SIG-M5 treated with dmso at 0.1 percent for 504 hours (cell line): ENCODE measurements at regions not wholly inside any gene's neighbourhood (a gene's known extent, or its start where the extent isn't known, plus 50 kb on each side); places are given as distances from the start of the nearest gene placed in this dataset.

Experiments used
- DNase-seq: peaks from one replicate; lab custom pipeline; 2025; ENCODE audit not compliant: unreplicated experiment; lab: John Stamatoyannopoulos, UW

DNA sequence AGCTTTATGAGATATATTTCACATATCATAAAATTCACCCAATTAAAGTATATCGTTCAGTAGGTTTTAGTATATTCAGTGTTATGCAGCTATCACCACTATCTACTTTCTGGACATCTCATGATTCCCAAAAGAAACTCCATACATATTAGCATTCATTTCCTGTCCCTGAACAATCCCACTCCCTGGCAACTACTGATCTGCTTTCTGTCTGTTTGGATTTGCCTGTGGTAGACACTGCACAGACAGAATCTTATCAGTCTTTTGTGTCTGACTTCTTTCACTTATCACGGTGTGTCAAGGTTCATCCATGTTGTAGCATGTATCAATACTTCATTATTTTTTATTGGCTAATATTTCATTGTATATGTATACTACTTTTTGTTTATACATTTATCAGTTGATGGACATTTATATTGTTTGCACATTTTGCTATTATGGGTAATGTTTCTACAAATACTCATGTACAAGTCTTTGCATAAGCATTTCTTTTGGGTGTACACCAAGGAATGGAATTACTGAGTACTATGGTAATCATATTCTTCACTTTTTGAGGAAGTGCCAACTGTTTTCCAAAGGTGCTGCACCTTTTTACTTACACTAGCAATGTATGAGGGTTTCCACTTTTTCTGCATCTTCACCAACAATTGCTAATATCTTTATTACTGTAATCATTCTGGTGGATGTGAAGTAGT, 373.9 kb downstream of the AASDHPPT start:
- DNase-seq, result no peak

GRCh38 chr11:106456647-106457046, 379.2 kb downstream of the AASDHPPT start:
- no peak for DNase-seq

- DNase-seq, result no peak
Observed at GRCh38 chr11:106457727-106458126, 380.3 kb downstream of the AASDHPPT start.

DNA sequence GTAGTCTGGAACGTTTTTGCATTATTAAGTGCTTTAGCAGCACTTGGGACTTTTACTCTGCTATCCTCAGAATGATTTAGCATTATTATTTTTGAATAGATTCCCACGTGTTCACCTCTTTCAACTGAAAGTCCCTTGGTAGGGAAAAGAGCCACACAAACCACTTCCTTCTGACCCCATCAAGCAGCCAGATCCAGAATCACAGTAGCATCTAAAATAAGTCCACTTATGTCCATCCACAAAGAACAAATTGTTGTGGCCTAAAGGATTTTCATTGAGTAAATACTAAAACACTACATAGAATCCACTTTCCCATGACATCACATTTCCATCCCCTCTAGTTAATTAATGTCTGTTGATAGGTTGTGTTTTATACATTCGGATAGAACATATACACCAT, 381.7 kb downstream of the AASDHPPT start:
- DNase-seq, result no peak

DNA sequence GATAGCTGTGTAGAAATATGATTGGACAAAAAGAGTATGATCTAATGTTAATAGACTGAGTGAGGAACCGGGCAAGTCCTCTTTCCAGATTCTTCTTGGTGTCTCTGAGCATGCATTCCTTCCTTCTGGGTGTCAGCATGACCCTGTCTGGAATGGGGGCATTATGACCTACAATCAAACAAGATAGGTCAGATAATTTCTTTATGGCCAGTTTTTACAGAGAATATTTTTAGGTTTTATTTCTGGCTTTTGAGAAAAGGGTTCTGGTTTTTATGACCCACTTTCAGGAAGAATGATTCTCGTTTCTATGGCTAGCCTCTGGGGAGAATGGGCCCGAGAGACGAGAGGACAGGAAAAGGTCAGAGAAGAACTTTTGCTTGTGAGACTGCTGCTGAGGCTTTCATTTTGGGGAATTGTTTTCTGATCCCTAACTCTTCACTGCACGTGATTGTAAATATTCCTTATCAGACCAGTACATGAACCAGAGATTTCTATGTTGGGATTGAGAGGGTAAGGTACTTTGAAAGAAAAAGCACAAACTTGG, 383.8 kb downstream of the AASDHPPT start:
- no peak for DNase-seq

DNA sequence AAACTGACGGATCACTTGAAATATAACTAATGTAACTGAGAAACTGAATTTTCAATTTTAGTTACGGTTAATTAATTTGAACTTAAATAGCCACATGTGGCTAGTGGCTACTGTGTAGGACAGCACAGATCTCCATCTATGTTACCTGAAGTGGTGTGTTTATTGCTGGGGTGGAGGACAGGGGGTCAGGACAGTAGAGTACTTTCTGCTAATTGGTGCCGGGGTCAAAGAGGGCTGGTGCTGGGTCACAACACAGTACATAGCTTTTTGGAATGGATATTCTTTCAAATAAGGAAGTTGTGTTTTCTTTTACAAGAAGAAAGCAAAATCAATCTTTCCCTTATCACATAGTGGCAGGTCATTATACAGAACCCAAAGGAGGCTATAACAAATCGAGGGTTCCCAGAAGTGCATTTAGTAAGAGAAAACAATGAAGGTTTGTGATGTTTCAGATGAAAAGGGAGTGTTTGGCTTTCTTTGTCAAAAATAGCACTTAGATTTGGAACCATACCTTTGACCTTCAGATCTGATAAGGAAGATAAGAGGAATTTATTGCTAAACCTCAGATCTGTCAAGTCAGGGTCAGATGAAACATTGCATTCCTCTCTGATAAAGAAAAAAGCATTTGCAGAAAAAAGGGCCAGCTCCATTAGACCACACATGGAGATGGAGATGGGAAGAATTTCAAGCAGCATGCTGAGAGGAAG, 384.5 kb downstream of the AASDHPPT start:
- DNase-seq, result no peak

GRCh38 chr11:106463154-106463553, 385.7 kb downstream of the AASDHPPT start:
- DNase-seq, result no peak

DNA sequence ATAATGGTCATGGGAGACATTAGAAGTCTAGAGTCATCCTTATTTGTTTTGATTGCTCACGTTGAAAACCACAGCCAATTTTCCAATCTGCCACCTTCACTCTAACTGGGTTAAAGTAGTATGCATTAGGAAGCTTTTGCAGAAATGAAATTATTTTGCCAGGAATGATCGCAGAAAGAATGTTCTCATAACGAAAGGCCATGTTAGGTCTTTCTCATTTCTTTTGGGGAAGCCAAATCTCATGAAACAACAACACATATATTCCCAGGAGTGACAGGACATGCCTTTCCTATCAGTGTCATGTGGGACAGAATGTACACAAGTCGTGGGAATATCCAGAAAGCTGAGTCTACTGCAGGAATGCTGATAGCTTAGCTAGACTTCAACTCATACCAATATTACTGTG, 386.3 kb downstream of the AASDHPPT start:
- DNase-seq, result no peak

GRCh38 chr11:106464728-106465127, 387.3 kb downstream of the AASDHPPT start:
- no peak for DNase-seq

DNA sequence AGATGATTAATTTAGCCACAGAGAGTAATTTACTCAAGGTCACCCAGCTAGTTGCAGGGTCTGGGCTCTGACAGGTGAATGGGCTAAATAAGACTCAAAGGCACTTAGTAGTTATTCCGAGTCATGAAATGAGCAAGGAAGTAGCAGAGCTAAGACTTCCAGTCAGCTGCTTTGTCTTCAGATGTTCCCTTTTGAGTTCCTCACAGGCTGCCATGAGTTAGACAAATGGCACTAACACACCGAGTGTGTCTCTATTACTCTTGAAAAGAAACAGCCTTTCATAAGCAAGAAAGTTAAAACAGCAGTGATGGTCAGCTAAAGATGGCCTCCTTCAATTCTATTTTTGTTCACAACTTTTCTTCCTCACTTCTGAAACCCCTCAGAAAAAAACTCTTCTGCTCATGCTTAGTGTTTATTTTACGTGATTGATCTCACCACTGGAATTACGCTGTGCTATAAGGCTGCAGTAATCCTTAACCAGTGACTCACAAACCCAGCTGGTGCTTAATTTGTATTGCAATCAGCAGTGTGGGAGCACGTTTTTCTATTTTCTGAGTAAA, 389.1 kb downstream of the AASDHPPT start:
- DNase-seq, result no peak

DNA sequence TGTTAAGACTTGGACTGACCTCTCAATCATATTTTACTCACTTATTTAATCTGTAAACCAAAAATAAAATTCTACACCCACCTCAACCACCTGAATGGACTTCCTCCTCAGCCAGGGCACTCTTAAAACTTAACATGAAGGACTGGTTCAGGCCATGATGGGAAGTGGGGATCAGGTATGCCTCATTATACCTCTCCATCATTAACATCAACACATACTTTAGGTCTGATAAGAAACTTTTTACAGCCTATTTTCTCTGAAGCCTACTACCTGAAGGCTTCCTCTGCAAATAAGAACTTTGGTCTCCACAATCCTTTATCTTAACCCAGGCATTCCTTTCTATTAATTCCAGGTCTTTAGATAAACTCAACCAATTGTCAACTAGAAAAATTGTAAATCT, 390.0 kb downstream of the AASDHPPT start:
- no peak for DNase-seq

DNA sequence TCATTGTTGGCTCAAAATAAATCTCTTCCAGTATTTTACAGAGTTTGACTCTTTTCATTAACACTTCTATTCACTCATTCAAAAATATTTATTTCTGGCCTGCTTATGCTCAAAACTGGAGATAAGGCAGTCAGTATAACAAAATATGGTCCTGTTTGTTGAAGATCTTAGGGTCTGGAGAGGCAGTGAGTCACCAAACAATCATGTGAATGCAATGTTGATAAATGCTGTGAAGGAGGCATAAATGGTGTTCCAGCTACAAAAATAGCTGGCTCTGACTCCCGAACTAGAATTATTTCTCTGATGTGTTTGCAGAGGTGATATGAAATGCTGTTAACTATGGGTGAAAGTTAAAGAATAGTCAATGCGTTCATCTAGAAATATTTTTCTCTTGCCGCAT, 390.6 kb downstream of the AASDHPPT start:
- no peak for DNase-seq

DNA sequence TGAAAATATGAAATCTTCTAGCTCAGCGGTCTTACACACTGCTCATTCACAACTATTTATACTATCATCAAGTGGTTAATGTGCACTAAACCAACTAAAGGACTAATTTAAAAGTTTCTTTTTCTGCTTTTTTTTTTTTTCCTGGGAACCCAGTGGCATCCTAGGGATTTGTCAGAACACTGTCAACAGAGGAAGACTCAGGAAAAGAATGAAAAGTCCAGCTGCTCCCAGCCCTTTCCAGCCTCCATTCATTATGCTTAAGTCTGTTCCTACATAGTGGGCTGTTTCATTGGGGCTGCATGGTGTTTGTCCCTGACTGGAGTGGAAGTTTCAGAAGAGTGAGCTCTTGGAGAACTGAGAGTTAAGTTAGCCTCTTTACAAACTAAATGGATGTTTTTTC, 391.1 kb downstream of the AASDHPPT start:
- no peak for DNase-seq

DNA sequence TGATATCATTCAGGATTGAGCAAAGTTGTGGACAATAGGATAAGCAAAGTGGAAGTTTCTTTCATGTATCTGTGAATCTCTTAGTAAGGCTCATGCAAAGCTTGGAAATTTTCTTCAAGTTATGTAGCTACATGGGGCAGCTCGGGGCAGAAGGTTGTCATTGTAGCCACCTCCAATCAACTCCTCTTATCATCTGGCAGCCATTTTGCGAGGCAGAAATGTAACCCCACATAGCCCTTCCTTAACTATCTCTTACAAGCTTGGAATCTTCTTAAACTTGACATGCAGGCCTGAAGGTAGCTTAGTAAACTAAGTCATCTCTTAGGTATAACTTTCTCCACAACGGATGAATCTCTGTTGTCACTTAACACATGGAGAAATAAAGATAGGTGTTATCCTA, 392.8 kb downstream of the AASDHPPT start:
- no peak for DNase-seq

DNA sequence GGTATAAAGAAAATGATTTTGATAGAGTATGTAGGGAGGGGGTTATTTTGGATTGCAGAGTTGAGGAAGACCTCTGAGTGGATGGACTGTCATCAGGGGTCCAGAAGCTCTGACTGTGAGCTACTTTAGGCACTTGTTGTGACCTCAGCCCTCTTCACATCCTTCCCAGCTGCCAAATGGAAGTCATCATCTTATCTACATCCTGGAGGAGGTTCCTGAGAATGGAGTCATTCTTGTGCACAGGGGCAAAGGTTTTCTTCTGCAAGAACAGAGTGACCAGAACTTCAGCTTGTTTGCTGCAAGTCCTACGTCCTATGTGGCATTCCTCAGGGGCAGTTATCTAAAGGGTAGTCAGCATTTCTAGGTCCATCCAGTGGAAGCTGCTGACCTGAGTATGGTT, 393.8 kb downstream of the AASDHPPT start:
- DNase-seq, result no peak

DNA sequence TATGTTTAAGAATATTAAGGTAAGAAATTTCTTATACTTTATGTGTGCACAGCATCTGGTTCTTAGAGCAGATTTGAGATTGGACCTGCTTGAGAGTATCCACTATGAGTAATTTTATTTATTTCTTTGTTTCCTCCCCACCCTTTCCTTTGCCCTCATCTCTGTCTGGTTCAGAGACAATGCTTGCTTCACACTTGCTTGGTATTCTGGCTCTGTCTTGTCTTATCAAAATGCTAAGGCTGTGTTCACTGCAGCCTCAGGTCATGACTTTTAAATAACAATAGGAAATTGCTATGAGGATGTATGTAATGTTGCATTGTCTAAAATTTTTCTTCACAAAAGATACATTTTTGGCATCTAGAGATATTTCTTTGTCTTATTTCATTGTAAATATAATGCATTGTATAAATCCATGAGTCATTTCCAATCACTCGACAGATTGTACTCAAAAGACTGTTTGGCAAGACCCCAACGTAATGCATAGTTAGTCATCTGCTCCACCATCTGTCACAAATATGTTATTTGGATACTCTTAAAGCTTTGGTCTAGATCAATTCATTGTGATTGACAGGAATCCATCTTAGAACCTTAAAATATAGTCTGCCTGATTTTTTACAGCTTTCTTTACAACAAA, 395.7 kb downstream of the AASDHPPT start:
- no peak for DNase-seq

- no peak for DNase-seq
Observed at GRCh38 chr11:106474274-106474673, 396.8 kb downstream of the AASDHPPT start.

GRCh38 chr11:106475181-106475580, 397.7 kb downstream of the AASDHPPT start:
- DNase-seq, result no peak

DNA sequence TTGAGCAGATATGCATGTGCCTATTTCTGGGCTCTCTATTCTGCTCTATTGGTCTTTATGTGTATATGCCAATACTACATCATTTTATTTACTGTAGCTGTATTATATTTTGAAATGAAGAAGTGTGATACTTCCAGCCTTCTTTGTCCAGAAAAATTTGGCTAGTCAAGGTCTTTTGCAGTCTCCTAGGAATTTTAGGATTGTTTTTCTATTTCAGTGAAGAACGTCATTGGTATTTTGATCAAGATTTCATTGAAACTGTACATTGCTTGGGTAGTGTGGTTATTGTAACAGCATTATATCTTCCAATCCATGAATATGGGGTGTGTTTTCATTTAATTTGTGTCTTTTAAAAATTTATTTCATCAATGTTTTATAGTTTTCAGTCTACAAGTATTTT, 400.3 kb downstream of the AASDHPPT start:
- no peak for DNase-seq

DNA sequence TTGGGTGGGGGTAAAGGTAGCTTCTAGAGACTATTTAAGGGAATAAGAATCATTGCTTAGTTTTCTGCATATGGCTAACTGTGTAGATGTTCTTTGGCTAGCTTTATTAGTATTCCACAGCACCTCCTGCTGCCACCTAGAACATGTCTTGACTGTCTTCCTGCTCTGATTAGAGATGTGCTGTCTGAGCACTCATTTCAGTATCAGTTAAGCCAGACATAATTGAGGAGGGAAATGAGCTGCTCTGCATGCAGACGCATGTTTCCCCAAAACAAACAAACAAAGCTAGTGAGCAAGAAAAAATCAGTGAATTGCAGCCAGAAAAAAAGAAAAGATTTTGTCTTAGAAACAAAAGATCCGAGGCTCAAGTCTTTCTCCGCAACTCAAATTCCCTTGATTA, 402.2 kb downstream of the AASDHPPT start:
- DNase-seq, result no peak

DNA sequence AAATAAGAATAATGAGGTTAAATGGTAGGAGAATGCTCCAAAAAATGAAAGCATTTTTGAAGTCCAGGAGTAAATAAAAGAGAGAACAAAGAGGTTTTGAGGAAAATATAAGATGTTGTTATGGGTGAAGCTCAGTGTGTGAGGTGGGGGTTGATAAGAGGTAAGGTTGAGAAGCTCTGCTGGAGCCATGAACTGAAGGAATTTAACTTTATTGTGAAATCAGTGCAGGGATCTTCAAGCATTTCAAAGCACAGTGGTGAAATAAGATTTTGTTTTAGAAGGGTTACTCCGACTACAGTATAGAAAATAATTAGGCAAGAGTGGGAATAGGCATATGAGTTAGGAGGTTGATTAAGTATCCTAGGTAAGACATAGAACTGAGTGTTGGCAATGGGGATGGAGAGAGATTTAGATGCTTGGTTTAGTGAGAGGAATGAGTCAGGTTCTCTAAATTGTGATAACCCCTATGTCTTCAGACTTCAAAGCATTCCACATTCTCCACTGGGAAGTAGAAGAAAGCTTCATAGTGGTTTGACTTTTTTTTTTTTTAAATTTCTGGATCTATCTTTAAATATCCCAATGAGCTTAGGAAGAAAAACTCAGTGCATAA, 403.2 kb downstream of the AASDHPPT start:
- no peak for DNase-seq
